NCI-H2107 (cell line): ENCODE measurements at regions not wholly inside any gene's neighbourhood (a gene's known extent, or its start where the extent isn't known, plus 50 kb on each side); places are given as distances from the start of the nearest gene placed in this dataset.
"Not testable (repeated sequence)": the region's sequence is repeated elsewhere in the genome, so short reads cannot be mapped to it uniquely, and the experiment has no call there.

Experiments
- DNase-seq: peaks from one replicate; lab custom pipeline; 2025; lab: John Stamatoyannopoulos, UW

DNA sequence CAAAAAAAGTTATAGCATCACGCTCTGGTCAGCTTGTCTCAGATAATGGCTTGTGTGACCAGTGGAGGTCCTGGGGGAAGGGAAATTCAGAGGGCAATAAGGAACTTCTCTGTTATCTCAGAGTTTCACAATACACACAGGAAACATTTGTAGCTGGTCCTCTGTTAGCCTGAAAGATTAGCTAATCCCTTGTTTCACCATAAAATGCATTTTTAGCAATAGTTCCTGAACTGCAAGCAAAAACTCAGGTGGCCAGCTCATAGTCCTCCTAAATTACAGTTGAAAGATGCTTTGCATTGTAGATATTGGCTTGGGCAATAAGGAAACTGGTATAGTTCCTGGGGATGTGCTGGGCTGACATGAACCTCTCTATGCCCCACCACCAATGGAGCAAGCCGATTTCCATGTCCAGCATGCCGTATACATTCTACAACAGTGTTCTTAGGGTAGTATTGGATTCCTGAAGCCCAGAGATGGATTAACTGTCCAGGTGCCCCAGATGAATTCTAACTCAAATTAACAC, 141.5 kb upstream of the TBL1XR1 start:
- DNase-seq: no peak

DNA sequence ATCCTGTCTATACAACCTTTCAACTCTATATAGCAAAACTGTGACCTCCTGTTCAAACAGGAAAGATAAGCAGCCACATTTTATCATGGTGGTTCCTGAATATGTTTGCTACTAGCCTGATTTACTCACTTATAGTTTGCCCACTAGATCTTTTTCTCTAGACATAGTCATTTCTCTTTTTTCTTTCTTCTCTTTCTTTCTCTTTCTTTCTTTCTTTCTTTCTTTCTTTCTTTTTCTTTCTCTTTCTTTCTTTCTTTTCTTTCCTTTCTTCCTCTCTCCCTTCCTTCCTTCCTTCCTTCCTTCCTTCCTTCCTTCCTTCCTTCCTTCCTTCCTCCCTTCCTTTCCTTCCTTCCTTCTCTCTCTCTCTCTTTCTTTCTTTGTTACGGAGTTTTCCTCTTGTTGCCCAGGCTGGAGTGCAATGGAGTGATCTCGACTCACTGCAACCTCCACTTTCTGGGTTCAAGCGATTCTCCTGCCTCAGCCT, 142.0 kb upstream of the TBL1XR1 start:
- not testable (repeated sequence) for DNase-seq

DNA sequence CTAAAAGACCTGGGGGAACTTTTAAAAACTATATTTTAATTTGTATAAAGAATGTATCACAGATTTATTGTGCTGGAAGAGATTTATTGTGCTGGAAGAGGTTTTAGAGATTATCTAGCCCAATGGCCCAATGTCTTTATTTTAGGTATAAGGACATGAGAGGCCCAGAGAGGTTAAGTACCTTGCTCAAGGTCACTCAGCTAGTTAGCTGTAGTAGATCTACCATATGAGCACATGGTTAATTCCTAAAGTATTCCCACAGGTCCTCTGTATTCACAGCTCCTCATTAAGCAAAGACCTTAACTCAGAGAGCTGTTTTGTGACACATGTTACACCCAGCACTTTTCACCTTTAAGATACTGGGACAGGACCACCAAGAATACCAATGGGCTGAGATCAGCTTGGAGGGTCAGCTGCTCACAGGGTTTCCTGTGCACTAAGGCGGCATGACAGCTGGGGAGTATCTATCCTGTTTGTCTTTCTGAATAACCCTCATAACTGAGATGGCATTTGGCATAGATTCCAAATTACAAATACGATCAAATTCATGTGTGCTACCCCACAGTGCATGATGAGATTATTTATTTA, 143.1 kb upstream of the TBL1XR1 start:
- DNase-seq: no peak

DNA sequence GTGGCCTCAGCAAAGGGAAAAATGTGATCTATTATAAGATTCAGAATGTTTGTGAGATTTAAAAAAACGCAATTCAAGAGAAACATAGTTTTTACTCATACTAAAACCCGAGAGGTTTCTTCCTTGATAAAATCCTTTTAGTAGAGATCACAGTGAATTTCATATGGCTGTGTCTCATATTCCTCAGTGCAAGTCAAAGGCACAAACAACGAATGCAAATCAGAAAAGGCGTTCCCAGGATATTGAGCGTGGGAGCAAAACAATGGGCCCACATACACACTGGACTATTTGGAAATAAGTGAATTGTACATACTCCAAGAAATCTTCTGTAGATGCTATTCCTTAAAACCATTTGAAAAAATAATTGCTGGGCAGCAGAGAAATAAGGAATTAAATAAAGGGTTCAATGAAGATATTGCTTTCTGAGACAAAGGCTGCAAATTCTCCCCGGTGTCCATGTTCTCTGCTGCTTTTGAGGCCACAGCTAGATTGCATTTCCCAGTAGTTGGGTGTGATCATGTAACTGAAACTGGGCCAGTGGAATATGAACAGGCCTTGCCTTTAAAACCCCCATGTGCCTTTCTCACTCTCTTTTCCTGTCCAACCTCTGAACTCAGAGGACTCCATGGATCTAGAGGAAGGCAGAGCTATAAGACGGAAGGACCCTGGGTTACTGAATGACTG, 144.6 kb upstream of the TBL1XR1 start:
- DNase-seq: no peak

DNA sequence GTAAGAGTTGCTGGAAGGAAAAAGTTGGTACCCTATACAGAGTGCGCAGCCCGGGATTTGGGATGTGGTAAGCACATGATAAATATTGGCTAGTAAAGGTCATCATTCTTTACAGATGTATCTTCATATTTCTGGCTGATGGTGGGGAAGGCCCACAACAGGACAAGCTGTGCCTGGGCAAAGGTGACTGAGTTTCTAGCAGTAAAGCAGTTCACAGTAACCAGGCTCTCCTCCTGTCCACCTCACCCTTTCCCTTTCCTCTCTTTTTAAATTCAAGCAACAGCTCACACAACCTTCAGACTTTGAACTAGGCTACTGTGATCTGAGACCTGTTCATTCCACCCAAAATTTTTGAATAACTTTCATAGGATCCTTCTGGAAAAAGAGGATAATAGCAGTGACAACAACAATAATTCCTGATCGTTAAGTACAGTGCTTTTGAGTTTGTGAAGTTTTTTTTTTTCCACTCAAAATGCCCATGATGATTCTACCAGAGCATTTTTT, 145.9 kb upstream of the TBL1XR1 start:
- DNase-seq: no peak

DNA sequence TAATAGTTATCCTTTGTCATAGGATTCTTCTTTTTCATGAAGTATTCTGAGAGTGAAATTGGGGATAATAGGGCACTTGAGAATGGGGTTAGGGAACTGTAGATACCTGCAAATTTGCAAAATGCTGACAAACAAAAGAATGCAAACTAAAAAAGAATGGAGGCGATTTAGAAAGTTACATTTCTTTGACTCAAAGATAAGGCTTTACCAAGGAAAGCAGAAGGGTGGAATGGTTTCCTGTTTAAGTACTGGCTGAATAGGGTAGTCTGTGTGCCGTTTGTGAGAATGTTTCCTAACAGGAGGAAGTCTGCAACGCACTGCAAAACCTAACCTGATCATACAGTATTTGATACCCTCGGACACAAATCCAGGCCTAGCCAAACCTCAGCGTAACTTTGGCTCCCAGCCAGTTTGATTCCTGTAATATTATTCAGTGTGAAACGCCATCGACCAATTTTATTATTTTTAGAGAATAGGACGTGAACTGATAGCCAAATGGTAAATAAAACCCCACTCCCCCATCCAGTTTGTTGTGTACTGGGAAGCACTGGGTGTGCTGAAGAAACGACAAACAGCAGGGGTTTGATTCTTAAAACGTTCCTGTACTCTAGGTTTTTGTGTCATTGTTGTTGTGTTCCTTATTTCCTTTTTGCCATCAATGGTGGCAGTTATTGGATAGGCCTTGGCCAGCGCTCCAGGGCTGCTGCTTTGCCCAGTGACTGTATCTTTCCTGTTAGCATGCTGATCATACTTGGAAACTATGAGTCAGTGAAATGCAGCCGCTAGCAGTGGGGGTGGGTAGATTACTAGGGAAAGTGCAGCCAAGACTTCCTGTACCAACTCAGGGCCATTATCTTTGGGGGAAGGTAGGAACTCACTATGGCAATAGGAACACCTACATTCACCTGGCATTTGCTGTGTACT, 148.0 kb upstream of the TBL1XR1 start:
- peak; percentile 71 for DNase-seq

DNA sequence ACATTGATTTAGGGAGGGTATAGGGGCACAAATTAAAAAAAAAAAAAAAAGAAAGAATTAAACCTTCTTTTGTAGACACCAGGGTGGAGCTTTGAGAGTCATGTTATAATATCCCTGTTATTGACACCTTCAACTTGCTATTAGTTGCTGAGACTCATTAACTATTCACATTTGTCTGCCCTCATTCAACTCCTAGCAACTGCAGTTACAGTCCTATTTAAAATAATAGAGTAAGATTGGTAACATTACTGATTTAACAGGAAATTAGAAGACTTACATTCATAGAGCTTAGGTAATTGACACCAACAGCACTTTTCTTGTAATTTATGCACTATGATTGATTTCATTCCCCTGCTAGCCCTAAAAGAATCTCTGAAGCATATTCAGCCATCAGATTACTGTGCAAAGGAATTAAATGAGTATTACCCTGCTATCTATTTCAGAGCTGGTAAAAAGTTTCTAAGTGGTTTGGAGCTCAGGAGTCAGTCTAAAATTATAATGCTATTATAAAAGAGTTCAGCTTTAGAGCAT, 148.8 kb upstream of the TBL1XR1 start:
- DNase-seq: no peak

DNA sequence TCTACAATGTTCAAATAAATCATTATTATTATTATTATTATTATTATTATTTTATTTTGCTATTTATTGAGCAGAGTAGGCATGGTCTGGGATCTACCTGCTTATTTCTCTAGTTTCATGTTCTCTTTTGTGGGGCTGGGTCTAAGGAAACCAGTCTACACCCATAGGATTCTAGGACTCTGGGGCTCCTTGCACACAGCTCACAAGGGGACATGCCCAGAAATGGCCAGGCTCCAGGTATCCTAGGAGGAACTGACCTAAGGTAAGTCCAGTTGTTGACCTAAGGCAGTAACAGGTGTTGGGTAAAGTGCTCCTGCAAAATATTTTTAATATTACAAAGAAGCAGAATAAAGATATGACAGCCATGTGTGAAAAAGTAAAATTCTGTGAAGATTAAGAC, 149.6 kb upstream of the TBL1XR1 start:
- DNase-seq: no peak

DNA sequence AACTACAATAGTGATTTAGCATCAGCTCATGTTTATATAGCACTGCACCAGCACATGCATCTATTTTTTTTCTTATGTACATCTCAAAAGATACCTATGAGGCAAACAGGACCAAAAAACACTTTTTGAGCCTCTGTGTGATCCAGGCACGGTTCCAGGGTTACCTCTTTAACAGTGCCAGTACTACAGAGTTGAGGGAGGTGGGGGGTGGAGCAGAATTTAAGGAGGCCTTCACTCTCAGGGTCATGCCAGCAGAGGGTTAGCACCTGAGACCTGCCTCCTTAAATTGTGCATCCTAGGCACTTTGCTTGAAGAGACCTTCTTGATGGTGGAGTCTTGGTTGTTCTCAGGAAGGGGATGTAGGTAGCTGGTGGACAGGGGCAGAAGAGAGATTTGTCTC, 150.3 kb upstream of the TBL1XR1 start:
- no peak for DNase-seq

DNA sequence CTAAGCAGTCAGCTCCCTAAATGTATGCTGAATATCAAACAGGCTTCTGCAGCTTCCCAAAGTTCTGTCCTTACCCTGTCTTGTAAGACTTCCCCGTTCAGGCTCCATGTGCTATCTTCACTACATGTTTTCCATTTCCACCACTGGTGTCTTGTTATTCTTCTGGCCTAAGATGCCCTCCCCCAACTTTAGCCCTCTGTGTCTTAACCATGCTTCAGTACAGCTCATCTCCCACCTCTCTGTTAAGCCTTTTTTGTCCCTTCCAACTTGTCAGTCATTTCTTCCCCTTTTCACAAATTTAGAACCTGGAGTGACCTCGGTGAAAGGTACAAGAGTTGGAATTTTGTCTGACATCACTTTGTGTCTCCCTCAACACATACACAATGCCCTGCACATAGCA, 151.7 kb upstream of the TBL1XR1 start:
- DNase-seq: no peak

DNA sequence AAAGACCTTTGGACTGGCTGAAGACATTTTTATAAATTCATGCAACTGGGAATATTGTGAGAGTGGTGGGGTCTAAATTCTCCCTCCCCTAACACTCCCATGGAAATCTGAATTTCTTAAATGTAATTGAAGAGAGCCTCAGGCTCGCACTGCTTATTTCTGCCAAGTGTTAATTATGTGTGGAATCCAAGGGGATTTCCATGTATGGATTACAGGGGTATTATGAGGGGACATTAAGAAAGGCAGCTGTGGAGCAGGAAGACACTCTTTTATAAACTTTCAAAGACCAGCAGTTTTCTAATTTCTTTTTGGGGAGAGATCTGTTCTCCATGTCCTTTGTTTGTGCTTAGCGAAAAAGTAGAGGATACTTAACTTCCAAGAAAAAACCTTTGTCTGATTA, 152.1 kb upstream of the TBL1XR1 start:
- no peak for DNase-seq

DNA sequence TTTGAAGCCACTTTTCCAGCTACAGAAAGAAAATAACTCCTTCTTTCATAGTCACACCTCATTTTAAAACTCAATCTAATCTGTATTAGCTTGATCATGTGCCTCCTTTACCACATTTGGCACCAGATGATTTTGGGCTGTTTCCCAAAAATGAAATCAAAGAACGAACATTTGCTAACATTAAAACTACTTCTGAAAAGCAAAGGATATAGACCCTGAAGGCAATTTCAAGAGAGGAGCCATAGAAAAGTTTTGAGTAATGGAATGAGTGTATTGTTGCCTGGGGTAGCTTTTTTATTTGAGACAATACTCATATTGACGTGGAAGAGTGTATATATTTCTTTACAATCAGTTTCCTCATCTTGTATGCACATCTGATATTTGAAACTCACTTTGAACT, 152.8 kb upstream of the TBL1XR1 start:
- DNase-seq: no peak

DNA sequence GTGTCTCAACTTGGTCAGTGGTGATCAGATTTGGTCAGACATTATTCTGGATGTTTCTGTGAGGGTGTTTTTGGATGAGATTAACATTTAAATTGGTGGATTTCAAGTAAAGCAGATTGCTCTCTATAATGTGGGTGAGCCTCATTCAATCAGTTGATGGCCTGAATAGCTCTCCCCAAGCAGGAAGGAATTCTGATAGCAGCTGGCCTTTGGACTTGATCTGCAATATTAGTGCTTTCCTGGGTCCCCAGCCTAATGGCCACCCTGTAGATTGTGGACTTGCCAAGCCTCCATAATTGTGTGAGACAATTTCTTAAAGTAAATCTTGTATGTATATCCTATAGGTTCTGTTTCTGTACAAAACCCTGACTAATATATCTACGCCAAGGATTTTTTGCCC, 153.9 kb upstream of the TBL1XR1 start:
- no peak for DNase-seq

DNA sequence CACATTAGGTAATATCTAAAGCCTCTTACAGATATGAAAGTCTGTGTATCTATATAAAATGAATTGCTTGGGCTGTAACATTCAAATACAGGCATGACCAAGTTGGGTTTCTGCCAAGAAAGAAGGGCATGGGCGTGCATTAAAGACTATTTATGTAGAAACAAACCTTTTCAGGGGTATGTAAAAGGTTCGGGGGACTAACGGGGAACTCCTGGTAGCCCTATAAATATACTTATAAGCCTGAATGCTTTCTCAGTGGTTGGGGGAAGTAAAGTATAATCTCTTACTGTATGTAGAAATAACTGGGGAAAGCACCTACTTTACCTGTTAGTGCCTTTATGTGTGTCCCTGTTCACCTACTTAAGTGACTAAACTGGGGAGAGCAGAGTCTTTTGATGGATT, 154.5 kb upstream of the TBL1XR1 start:
- no peak for DNase-seq

DNA sequence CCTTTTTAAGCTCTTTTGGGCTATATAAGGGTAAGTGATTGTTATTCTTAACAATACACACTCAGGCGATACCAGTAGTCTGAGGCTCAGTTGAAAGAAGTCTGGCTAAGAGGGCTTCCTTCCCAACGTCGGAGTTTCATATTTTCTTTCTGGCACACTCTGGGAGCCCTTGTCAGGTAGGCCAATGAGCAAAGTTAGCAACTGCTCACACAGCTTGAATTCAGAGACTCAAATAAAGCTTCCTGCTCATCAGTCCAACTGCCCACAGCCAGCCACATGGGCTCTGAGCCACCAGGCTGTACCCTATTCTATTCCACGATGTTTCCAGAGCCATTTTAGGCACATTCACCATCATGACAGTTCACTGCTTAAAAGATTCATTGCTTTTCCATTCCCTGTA, 155.1 kb upstream of the TBL1XR1 start:
- no peak for DNase-seq

DNA sequence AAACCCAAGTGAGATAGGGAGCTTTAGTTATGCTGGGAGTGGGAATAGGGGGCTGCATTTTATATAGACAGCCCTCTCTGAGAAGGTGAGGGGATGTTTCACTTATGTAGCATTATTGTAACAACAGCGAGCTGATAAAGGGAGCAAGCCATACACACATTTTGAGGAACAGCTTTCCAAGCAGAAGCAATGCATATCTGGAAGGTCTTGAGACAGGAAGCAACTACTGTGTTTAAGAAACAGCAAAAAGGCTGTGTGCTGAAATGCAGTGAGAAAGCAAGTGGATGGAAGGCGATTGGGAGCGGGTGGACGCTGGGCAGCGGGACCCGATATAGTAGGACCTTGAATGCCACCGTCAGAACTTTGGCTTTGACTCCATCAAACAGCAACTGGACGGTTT, 155.9 kb upstream of the TBL1XR1 start:
- DNase-seq: no peak

DNA sequence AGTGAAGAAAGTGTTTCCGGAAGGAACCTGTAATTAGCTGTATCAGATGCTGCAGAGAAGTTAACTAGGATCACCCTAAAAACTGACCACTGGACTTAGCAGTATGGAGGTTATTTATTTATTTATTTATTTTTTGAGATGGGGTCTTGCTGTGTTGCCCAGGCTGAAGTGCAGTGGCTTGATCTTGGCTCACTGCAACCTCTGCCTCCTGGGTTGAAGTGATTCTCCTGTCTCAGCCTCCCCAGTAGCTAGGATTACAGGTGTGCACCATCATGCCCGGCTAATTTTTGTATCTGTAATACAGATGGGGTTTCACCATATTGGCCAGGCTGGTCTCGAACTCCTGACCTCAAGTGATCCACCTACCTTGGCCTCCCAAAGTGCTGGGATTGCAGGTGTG, 156.6 kb upstream of the TBL1XR1 start:
- DNase-seq: not testable (repeated sequence)

DNA sequence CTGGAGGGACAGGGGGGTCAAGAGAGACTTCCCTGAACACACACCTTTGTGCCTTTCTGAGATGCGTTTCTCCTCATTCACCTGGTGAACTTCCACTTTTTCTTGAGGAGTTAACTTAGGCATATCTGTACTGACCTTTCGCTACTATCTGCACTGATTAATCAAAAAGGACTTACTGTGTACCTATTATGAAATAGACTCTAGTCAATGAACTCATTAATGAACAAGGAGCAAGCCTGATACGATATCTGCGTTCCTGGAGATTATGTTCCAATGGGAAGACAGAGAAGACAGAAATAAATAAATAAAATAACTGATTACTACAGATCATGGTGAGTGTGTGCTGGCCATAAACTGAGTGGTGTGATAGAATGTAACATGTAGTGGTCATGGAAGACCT, 157.2 kb upstream of the TBL1XR1 start:
- DNase-seq: no peak

DNA sequence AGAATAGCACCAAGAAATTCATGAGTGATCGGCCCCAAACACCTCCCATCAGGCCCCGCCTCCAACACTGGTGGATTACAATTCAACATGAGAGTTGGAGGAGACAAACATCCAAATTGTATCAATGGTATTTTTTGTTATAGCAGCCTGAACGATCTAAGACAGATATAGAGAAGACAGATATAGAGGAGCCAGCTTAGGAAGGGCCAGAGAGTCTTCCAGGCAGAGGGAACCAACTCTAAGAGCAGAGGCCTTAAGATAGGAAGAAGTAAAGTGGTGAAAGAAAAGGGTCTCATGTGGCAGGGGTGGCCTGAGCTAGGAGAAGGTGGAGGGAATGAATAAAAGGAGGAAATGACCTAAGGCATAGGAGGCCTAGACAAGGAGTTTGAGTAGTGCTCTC, 158.8 kb upstream of the TBL1XR1 start:
- DNase-seq: no peak

DNA sequence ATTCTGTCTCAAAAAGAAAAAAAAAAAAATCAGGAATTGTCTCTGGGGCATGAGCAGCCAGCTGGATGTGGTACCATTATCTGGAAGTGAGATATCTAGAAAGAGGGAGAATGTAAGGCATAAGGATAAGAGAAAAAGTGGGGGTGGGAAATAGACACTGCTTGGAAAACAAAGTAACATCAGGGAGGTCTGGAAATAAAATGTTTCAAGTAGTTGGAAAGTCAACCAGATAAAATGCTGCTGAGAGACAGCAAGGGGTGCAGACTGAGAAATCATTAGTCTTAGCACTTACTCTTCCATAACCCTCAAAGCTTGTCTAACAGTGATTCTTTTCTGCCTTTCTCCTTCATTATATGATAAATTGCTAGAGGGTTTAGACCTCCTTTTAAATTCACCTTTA, 159.7 kb upstream of the TBL1XR1 start:
- no peak for DNase-seq

DNA sequence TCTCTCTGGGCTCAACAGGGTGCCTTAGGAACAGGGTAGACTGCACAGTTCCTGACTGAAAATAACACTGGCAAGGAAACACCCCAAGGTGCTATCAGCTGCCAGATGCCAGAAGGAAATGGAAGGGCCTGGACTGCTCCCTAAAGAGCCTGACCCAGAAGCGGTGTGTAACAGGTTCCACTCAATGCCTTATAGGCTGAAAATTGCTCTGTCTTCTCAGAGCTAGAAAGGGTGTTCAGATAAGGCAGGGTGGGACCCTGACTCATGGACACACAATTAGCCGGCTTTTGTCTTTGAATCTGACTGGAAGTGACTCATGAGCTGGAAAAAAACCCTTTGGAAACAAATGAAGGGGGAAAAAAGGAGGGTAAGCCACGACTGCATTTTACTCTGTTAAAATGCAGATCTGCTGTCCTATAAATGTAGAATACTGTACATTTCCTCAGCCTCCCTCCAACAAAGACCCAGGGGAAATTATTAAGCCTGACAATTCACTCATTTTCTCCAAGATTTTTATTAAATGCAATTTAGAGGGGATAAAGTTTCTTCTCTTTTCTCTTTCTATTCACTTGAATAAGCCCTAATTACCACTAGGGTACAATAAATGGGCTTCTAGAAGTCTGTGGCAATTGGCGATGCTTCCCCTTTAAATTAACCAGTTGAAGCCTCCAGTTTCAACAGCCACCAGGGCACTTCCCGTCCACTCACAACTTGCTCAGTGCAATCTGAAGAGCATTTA, 160.2 kb upstream of the TBL1XR1 start:
- DNase-seq: no peak
